GM18951 (cell line): ENCODE measurements at regions not wholly inside any gene's neighbourhood (a gene's known extent, or its start where the extent isn't known, plus 50 kb on each side); places are given as distances from the start of the nearest gene placed in this dataset.

Source experiments
- POLR2A ChIP-seq: IDR thresholded peaks from 4 replicates; pipeline ENCODE4 v1.6.1; 2011; ENCODE audit warnings: mild to moderate bottlenecking; ENCODE audit not compliant: insufficient read length, insufficient read depth; ENCODE audit errors: extremely low read depth
- in situ Hi-C: fragments of 300-500 bp; cut with MboI; formaldehyde crosslinking; loops from one replicate; pipeline ENCODE4 v1.12.0; 2022; ENCODE audit warnings: low sequenced_read_pairs, mixed read lengths, inconsistent platforms; ENCODE audit not compliant: unreplicated experiment

DNA sequence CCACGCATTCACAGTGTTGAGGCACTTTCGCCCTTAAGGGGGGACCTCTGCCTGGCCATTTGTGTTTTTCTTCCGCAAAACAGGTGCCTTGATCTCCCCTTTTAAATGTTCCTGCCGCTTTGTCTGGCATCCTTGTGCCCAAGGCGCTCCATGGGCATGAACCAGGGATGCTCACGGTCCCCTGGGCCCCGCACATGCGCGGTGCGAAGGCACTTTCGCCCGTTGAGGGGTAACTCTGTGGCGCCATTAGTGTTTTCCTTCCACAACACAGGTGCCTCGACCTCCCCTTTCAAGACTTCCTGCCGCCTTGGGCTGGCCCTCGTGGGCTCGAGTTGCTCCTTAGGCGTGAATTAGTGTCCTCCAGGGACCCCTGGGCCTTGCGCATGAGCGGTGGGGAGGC lies 335.5 kb downstream of the ALG10 start:
- no peak for TF ChIP-seq POLR2A
- in situ Hi-C loops, result no loop called here

DNA sequence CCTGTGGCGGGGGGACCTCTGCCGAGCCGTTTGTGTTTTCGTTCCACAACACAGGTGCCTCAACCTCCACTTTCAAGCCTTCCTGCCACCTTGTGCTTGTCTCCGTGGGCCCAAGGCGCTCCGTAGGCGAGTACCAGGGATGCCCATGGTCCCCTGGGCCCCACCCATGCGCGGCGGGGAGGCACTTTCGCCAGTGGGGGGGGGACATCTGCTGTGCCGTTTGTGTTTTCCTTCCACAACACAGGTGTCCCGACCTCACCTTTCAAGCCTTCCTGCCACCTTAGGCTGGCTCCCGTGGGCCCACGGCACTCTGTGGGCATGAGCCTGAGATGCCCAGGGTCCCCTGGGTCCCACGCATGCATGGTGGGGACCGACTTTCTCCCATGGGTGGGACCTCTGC lies 335.9 kb downstream of the ALG10 start:
- in situ Hi-C loops, result no loop called here
- TF ChIP-seq POLR2A, result no peak

DNA sequence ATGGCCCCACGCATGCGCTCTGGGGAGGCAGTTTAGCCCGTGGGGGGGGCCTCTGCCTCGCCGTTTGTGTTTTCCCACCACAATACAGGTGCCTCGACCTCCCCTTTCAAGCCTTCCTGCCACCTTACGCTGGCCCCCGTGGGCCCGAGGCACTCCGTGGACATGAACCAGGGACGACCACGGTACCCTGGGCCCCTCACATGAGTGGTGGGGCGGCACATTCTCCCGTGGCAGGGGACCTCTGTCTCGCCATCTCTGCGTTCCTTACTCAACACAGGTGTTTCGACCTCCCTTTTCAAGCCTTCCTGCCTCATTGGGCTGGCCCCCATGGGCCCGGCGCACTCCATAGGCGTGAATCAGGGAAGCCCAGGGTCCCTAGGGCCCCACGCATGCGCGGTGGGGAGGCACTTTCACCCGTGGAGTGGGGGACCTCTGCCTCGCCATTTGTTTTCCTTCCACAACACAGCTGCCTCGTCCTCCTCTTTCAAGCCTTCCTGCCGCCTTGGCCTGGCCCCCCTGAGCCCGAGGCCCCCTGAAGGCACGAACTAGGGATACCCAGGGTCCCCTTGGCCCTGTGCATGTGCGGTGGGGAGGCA lies 339.5 kb downstream of the ALG10 start:
- no peak for TF ChIP-seq POLR2A
- in situ Hi-C loops, result no loop called here

DNA sequence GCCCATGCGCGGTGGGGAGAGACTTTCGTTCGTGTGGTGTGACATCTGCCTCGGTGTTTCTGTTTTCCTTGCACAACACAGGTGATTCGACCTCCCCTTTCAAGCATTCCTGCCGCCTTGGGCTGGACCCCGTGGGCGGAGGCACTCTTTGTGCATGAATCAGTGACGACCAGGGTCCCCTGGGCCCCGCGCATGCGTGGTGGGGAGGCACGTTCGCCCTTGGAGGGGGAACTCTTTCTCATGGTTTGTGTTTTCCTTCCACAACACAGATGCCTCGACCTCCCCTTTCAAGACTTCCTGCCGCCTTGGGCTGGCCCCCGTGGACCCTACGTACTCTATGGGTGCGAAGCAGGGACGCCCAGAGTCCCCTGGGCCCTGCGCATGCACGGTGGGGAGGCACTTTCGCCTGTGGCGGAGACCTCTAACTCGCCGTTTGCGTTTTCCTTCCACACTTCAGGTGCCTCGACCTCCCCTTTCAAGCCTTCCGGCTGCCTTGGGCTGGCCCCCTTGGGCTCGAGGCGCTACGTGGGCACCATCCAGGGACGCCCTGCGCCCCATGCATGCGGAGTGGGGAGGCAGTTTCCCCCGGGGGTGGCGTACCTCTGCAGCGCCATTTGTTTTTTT lies 340.9 kb downstream of the ALG10 start:
- in situ Hi-C loops, result no loop called here
- no peak for TF ChIP-seq POLR2A

DNA sequence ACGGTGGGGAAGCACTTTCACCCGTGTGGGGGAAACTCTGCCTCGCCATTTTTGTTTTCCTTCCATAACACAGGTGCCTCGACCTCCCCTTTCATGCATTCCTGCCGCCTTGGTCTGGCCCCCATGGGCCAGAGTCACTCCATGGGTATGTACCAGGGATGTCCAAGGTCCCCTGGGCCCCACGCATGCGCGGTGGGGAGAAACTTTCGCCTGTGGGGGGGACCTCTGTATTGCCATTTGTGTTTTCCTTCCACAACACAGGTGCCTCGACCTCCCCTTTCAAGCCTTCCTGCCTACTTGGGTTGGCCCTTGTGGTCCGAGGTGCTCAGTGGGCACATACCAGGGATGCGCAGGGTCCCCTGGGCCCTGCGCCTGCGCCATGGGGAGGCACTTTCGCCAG lies 345.8 kb downstream of the ALG10 start:
- TF ChIP-seq POLR2A, result no peak
- in situ Hi-C loops, result no loop called here

DNA sequence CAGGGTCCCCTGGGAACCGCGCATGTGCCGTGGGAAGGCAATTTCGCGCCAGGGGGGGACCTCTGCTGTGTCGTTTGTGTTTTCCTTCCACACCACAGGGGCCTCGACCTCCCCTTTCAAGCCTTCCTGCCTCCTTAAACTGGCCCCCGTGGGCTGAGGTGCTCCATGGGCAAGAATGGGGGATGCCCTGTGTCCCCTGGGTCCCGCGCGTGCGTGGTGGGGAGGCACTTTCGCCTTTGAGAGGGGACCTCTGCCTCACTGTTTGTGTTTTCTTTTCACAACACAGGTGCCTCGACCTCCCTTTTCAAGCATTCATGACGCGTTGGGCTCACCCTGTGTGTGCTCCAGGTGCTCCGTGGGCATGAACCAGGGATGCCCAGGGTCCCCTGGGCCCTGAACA lies 348.8 kb downstream of the ALG10 start:
- TF ChIP-seq POLR2A, result no peak
- in situ Hi-C loops, result no loop called here

DNA sequence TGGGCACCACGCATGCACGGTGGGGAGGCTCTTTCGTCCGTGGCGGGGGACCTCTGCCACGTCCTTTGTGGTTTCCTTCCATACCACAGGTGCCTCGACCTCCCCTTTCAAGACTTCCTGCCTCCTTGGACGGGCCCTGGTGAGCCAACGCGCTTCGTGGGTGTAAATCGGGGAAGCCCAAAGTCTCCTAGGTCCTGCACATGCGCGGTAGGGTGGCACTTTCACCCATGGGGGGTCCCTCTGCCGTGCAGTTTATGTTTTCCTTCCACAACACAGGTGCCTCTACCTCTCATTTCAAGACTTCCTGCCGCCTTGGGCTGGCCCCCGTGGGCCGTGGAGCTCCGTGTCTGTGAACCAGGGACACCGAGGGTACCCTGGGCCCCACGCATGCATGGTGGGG lies 349.7 kb downstream of the ALG10 start:
- in situ Hi-C loops, result no loop called here
- no peak for TF ChIP-seq POLR2A

DNA sequence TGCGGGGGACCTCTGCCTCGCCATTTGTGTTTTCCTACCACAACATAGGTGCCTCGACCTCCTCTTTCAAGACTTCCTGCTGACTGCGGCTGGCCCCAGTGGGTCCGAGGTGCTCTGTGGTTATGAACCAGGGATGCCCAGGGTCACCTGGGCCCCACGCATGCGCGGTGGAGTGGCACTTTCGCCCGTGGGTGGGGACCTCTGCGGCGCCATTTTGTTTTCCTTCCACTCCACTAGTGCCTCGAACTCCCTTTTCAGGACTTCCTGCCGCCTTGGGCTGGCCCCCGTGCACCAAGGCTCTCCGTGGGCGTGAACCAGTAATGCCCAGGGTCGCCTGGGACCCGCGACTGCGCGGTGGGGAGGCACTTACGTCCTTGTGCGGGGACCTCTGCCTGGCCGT lies 351.6 kb downstream of the ALG10 start:
- no peak for TF ChIP-seq POLR2A
- in situ Hi-C loops, result no loop called here

DNA sequence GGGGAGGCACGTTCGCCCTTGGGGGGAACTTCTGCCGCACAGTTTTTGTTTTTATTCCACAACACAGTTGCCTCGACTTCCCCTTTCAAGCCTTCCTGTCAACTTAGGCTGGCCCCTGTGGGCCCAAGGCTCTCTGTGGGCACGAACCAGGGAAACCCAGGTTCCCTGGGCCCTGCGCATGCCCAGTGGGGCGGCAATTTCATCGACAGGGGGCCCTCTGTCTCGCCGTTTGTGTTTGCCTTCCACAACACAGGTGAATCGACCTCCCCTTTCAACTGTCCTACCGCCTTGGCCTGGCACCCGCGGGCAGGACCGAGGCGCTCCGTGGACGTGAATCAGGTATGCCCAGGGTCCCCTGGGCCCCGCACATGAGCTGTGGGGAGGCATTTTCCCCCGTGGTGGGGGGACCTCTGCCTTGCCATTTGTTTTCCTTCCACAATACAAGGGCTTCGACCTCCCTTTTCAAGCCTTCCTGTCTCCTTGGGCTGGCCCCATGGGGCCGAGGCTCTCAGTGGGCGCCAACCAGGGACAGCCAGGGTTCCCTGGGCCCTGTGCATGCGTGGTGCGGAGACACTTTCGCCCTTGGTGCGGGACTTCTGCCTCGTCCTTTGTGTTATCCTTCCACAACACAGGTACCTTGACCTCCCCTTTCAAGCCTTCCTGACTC lies 354.0 kb downstream of the ALG10 start:
- TF ChIP-seq POLR2A, result no peak
- in situ Hi-C loops, result no loop called here

DNA sequence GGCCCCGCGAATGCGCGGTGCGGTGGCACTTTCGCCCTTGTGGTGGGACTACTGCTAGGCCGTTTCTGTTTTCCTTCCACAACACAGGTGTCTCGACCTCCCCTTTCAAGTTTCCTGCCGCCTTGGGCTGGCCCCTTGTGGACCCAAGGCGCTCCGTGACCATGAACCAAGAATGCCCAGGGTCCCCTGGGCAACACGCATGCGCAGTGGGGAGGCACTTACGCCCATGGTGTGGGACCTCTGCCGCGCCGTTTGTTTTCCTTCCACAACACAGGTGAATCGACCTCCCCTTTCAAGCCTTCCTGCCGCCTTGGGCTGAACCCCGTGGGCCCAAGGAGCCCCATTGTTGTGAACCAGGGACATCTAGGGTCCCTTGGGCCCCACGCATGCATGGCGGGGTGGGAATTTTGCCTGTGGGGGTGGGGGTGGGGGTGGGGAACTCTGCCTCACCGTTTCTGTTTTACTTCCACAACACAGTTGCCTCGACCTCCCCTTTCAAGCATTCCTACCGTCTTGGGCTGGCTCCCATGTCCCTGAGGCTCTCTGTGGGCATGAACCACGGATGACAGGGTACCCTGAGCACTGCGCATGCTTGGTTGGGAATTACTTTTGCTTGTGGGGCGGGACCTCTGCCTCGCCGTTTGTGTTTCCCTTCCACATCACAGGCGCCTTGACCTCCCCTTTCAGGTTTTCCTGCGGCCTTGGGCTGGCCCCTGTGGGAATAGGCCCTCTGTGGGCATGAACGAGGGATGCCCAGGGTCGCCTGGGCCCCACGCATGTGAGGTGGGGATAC lies 355.1 kb downstream of the ALG10 start:
- TF ChIP-seq POLR2A, result no peak
- in situ Hi-C loops, result no loop called here

DNA sequence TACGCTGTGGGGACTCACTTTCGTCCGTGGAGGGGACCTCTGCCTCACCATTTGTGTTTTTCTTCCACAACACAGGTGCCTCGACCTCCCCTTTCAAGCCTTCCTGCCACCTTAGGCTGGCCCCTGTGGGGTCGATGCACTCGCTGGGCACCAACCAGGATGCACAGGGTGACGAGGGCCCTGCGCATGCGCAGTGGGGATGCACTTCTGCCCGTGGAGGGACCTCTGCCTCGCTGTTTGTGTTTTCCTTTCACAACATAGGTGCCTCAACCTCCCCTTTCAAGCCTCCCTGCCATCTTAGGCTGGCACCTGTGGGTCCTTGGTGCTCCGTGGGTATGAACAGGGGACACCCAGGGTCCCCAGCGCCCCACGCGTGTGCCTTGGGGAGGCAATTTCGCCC lies 356.8 kb downstream of the ALG10 start:
- in situ Hi-C loops, result no loop called here
- TF ChIP-seq POLR2A, result no peak

DNA sequence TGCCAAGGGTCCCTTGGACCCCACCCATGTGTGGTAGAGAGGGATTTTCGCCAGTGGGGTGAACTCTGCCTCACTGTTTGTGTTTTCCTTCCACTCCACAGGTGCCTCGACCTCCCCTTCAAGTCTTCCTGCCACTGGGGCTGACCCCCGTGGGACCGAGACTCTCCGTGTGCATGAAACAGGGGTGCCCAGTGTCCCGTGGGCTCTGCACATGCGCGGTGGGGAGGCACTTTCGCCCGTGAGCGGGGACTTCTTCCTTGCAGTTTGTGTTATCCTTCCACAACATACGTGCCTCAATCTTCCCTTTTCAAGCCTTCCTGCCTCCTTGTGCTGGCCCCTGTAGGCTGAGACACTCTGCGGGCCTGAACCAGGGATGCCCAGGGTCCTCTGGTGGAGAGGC lies 362.4 kb downstream of the ALG10 start:
- in situ Hi-C loops, result no loop called here
- no peak for TF ChIP-seq POLR2A

DNA sequence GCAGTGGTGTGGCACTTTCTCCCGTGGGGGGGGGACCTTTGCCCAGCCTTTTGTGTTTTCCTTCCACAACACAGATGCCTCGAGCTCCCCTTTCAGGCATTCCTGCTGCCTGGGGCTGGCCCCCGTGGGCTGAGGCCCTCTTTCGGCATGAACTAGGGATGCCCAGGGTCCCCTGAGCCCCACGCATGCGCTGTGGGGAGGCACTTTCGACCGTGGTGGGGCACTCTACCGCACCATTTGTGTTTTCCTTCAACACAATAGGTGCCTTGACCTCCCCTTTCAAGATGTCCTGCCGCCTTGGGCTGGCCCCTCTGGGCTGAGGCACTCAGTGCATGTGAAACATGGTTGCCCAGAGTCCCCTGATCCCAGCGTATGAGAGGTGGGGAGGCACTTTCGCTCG lies 363.7 kb downstream of the ALG10 start:
- in situ Hi-C loops, result no loop called here
- TF ChIP-seq POLR2A, result no peak

DNA sequence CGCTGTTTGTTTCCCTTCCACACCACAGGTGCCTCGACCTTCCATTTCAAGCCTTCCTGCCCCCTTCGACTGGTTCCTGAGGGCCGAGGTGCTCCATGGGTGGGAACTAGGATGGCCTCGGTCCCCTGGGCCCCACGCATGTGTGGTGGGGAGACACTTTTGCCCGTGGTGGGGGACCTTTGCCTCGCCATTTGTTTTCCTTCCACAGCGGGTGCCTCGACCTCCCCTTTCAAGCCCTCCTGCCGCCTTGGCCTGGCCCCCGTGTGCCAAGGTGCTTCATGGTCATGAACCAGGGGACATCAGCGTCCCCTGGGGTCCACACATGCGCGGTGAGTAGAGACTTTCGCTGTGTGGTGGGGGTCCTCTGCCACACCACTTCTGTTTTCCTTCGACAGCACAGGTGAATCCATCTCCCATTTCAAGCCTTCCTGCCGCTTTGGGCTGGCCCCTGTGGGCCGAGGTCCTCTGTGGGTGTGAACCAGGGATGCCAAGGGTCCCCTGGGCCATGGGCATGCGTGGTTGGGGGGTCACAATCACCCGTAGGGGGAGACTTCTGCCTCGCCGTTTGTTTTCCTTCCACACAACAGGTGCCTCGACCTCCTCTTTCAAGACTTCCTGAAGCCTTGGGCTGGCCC lies 364.4 kb downstream of the ALG10 start:
- in situ Hi-C loops, result no loop called here
- TF ChIP-seq POLR2A, result no peak
